ENCODE measurements at regions not wholly inside any gene's neighbourhood (a gene's known extent, or its start where the extent isn't known, plus 50 kb on each side); places are given as distances from the start of the nearest gene placed in this dataset.

DNA sequence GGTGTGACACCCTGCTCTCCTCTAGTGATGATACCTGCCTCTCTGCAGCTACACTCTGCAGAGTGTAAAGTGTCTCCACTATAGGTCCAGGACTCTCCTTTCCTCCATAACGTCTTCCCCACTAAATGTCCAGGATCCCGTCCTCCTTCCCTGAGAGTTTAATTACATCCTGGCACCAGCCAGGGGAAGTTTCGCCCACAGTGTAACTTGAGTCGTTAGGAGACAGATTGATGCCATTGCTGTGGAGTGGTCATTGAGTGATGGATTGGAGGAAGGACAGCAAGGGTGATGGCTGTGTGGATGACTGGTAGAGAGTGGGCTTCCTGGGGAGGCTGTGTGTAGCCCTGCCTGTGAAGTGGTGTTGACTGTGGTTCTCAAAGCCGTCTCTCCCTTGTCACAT lies 84.0 kb upstream of the TMEM132D start:
- ChIA-PET CTCF (ENCODE audit: partially characterized antibody) (no interaction called here), POLR2A (ENCODE audit: partially characterized antibody) (interaction anchor here (0.8 kb wide), 1 partner anchor 10 kb away, joined by 3 read pairs; no protein-coding TSS in a partner anchor)
- no peak overlapping the region for H2BK12ac ChIP-seq (ENCODE audit: low read depth, low read length)
- H4K91ac ChIP-seq (replicated peaks; ENCODE audit: insufficient read length, low read length): no peak overlapping the region
- no peaks in the 10 kb centered on the region for H3K79me2 ChIP-seq (ENCODE audit: control insufficient read depth in 1 of 2, insufficient read depth in 2 of 2, low read length in 2 of 2)
- H3K56ac ChIP-seq (replicated peaks; ENCODE audit: insufficient read length, low read depth, low read length): no peak overlapping the region
- no peak overlapping the region for H3K4me2 ChIP-seq (ENCODE audit: insufficient read depth in 1 of 2, low read depth in 2 of 2, low read length in 2 of 2)
- no peaks in the 10 kb centered on the region for H4K20me1 ChIP-seq (replicated peaks in 1 of 2; ENCODE audit: control insufficient read depth in 1 of 2, insufficient read depth in 2 of 2, low read length in 2 of 2)
- H3K23ac ChIP-seq (ENCODE audit: insufficient read length): no peak overlapping the region
- peaks cover 0 to 2% (median 0%) of the 10 kb centered on the region in 4 experiments; a peak in 1 of 7 replicates for H3K27me3 ChIP-seq (replicated peaks in 1 of 4; ENCODE audit: control insufficient read depth in 3 of 4, extremely low read depth in 1 of 4, insufficient read depth in 3 of 4, low read length in 3 of 4)
- no peak overlapping the region for H4K8ac ChIP-seq (ENCODE audit: extremely low read depth, insufficient read depth, low read length)
- no peak overlapping the region for H3K4ac ChIP-seq (replicated peaks; ENCODE audit: insufficient read length, low read depth, low read length)
- DNase-seq (ENCODE audit: low read depth in 1 of 2, low spot score in 2 of 2): no peak
- H2BK5ac ChIP-seq (ENCODE audit: low read depth, low read length): no peak overlapping the region
- H2BK120ac ChIP-seq (replicated peaks; ENCODE audit: low read depth, low read length): no peak overlapping the region
- H3K23me2 ChIP-seq (ENCODE audit: low read depth, low read length): no peaks in the 10 kb centered on the region
- H3K4me3 ChIP-seq (ENCODE audit: extremely low read depth in 1 of 4, insufficient read depth in 2 of 4, low read depth in 3 of 4, low read length in 4 of 4): no peak overlapping the region
- no peak overlapping the region for H2AFZ ChIP-seq (ENCODE audit: low read length)
- H3K36me3 ChIP-seq (ENCODE audit: control insufficient read depth in 2 of 4, insufficient read depth in 4 of 4, low read length in 3 of 4): no peaks in the 10 kb centered on the region
- peaks cover 3 to 6% of the 10 kb centered on the region in 2 experiments; a peak in 3 of 4 replicates for H3K9me3 ChIP-seq (ENCODE audit: insufficient read depth in 2 of 2, low read depth in 1 of 2, low read length in 1 of 2)
- no peak for TF ChIP-seq CBX5 (IDR thresholded peaks at IDR 0.05; ENCODE audit: low read depth, low read length)
- no peak for TF ChIP-seq ATF3 (IDR thresholded peaks at IDR 0.05; ENCODE audit: insufficient read depth, low read depth, low read length)
- FAIRE-seq: no peak
- no peaks in the 10 kb centered on the region; a peak in 1 of 7 replicates for H3K4me1 ChIP-seq (replicated peaks in 1 of 4; ENCODE audit: control insufficient read depth in 3 of 4, insufficient read depth in 4 of 4, low read length in 3 of 4)
- no peak overlapping the region for H2AK5ac ChIP-seq (ENCODE audit: low read depth, low read length)
- no peak overlapping the region for H2BK20ac ChIP-seq (ENCODE audit: low read length)
- H4K5ac ChIP-seq (ENCODE audit: insufficient read length, low read depth, low read length): no peak overlapping the region
- no peak overlapping the region for H3K9ac ChIP-seq (replicated peaks in 1 of 4; ENCODE audit: extremely low read depth in 1 of 4, low read depth in 3 of 4, low read length in 3 of 4)
- H3K14ac ChIP-seq (ENCODE audit: insufficient read length): no peak overlapping the region
- WGBS, 2 experiments (ENCODE audit: extremely low coverage in 1 of 2, insufficient coverage in 1 of 2, insufficient read length in 1 of 2, insufficient replicate concordance in 2 of 2, low coverage in 1 of 2, low lambda C conversion rate in 2 of 2, missing lambda C conversion rate in 1 of 2): 83% methylated on average over 5 of the region's 5 CpGs; no CpG with 5 or more reads in 1 of the 2 experiments
- H3K18ac ChIP-seq (ENCODE audit: extremely low read depth, low read length): no peak overlapping the region
- no peak overlapping the region for H3K27ac ChIP-seq (ENCODE audit: low read depth, low read length)
- H3K79me1 ChIP-seq (ENCODE audit: low read depth, low read length): no peaks in the 10 kb centered on the region
- peak overlapping the region; percentile 65; the same call in 1 of the 2 replicates for H2BK15ac ChIP-seq (ENCODE audit: low read length)

Measured in H1 (cell line).